IMR-90 (cell line): ENCODE measurements at regions not wholly inside any gene's neighbourhood (a gene's known extent, or its start where the extent isn't known, plus 50 kb on each side); places are given as distances from the start of the nearest gene placed in this dataset.

Experiments
- ATAC-seq: fragments of 200-7000 bp; cut with Tn5 transposase; 2 replicates; pipeline ENCODE4 v1.9.1; 2020; ENCODE audit warnings: low read depth, mild to moderate bottlenecking, moderate library complexity
- BruUV-seq: library from RNA; stranded (reverse); fragments of 400-500 nt; replicated peaks from 2 replicates; lab custom pipeline; 2021; lab: Mats Ljungman, UMichigan
- CTCF ChIA-PET: fragments of 300-600 bp; formaldehyde crosslinking; extraction: SDS; loops from one replicate; lab custom pipeline; 2021; ENCODE audit warnings: antibody characterized with exemption; lab: Yijun Ruan, JAX
- POLR2A ChIA-PET: fragments of 300-600 bp; sonication (Branson Sonifier 250); formaldehyde crosslinking; loops from one replicate; lab custom pipeline; 2022; ENCODE audit warnings: antibody characterized with exemption; ENCODE audit not compliant: unreplicated experiment; lab: Charles Lee
- DNase-seq: peaks from one replicate; pipeline ENCODE4 v3.0.0; 2013
- H2AFZ ChIP-seq: replicated peaks from 2 replicates; pipeline ENCODE3; 2013; ENCODE audit warnings: low read length, mild to moderate bottlenecking; ENCODE audit not compliant: poor library complexity
- H2AK5ac ChIP-seq: 2 replicates; pipeline ENCODE4 v1.6.1; 2013; ENCODE audit warnings: low read depth, low read length, inconsistent platforms
- H2AK9ac ChIP-seq: replicated peaks from 2 replicates; pipeline ENCODE3; 2013; ENCODE audit warnings: mild to moderate bottlenecking, low read depth, low read length, moderate library complexity; ENCODE audit not compliant: poor library complexity
- H2BK120ac ChIP-seq: 2 replicates; pipeline ENCODE4 v1.6.1; 2013; ENCODE audit warnings: low read depth, low read length, inconsistent platforms
- H2BK15ac ChIP-seq: 3 replicates; pipeline ENCODE4 v1.6.1; 2013; ENCODE audit warnings: low read depth, low read length, inconsistent platforms
- H2BK20ac ChIP-seq: 2 replicates; pipeline ENCODE4 v1.6.1; 2013; ENCODE audit warnings: low read depth, mild to moderate bottlenecking, inconsistent platforms, low read length, moderate library complexity
- H2BK5ac ChIP-seq: 2 replicates; pipeline ENCODE4 v1.6.1; 2013; ENCODE audit warnings: mild to moderate bottlenecking, low read depth, low read length, inconsistent platforms; ENCODE audit not compliant: poor library complexity, severe bottlenecking
- H3K14ac ChIP-seq: replicated peaks from 2 replicates; pipeline ENCODE4 v1.6.1; 2013; ENCODE audit warnings: low read depth, low read length, inconsistent platforms
- H3K18ac ChIP-seq: 2 replicates; pipeline ENCODE4 v1.6.1; 2013; ENCODE audit warnings: low read depth, low read length, control low read depth
- H3K23ac ChIP-seq: 2 replicates; pipeline ENCODE4 v1.6.1; 2013; ENCODE audit warnings: low read depth, low read length, inconsistent platforms
- H3K27ac ChIP-seq: 2 replicates; pipeline ENCODE4 v1.5.1; 2013; ENCODE audit warnings: mild to moderate bottlenecking, control low read depth, low read length; ENCODE audit not compliant: insufficient read depth
- H3K27me3 ChIP-seq: 2 replicates; pipeline ENCODE4 v1.6.1; 2013; ENCODE audit warnings: low read length; ENCODE audit not compliant: control insufficient read depth, insufficient read depth
- H3K36me3 ChIP-seq: 2 replicates; pipeline ENCODE4 v1.6.1; 2013; ENCODE audit warnings: low read length, mixed read lengths; ENCODE audit not compliant: control insufficient read depth, insufficient read depth
- H3K4ac ChIP-seq: 2 replicates; pipeline ENCODE4 v1.6.1; 2013; ENCODE audit warnings: low read depth, low read length, inconsistent platforms
- H3K4me1 ChIP-seq: 2 replicates; pipeline ENCODE4 v1.6.1; 2013; ENCODE audit warnings: low read length, mixed read lengths; ENCODE audit not compliant: control insufficient read depth, insufficient read depth
- H3K4me2 ChIP-seq: 2 replicates; pipeline ENCODE4 v1.6.1; 2013; ENCODE audit warnings: low read depth, mild to moderate bottlenecking, control low read depth, low read length, moderate library complexity
- H3K4me3 ChIP-seq: 2 replicates; pipeline ENCODE4 v1.5.1; 2013; ENCODE audit warnings: low read depth, mild to moderate bottlenecking, control low read depth, low read length, moderate library complexity; ENCODE audit not compliant: insufficient read depth
- H3K56ac ChIP-seq: 2 replicates; pipeline ENCODE4 v1.6.1; 2013; ENCODE audit warnings: low read length, inconsistent platforms; ENCODE audit not compliant: insufficient read depth; ENCODE audit errors: extremely low read depth
- H3K79me1 ChIP-seq, 2 experiments: 2 replicates each; pipeline ENCODE4 v1.6.1; 2013; ENCODE audit warnings: low read length in 2 of 2, inconsistent platforms in 1 of 2, low read depth in 1 of 2
- H3K9ac ChIP-seq: 2 replicates; pipeline ENCODE4 v1.6.1; 2013; ENCODE audit warnings: low read depth, low read length, control low read depth
- H3K9me1 ChIP-seq: 2 replicates; pipeline ENCODE4 v1.6.1; 2013; ENCODE audit warnings: low read length, inconsistent platforms; ENCODE audit not compliant: insufficient read depth
- H3K9me3 ChIP-seq: 2 replicates; pipeline ENCODE4 v1.6.1; 2013; ENCODE audit warnings: low read length; ENCODE audit not compliant: control insufficient read depth, insufficient read depth
- H4K20me1 ChIP-seq: 2 replicates; pipeline ENCODE4 v1.6.1; 2013; ENCODE audit warnings: low read length, inconsistent platforms; ENCODE audit not compliant: insufficient read depth
- H4K5ac ChIP-seq: 2 replicates; pipeline ENCODE4 v1.6.1; 2013; ENCODE audit warnings: mild to moderate bottlenecking, low read depth, low read length, control low read depth
- H4K8ac ChIP-seq, 2 experiments: 2 replicates each; pipeline ENCODE4 v1.6.1; 2013; ENCODE audit warnings: low read depth in 2 of 2, low read length in 2 of 2, control low read depth in 1 of 2, inconsistent platforms in 1 of 2
- H4K91ac ChIP-seq: 2 replicates; pipeline ENCODE4 v1.6.1; 2013; ENCODE audit warnings: low read depth, low read length, inconsistent platforms; ENCODE audit not compliant: insufficient read depth
- MXI1 ChIP-seq: IDR thresholded peaks from 2 replicates; pipeline ENCODE4 v1.6.1; 2012; ENCODE audit warnings: low read depth, mild to moderate bottlenecking, low read length, moderate library complexity, borderline replicate concordance
- RFX5 ChIP-seq: IDR thresholded peaks from 2 replicates; pipeline ENCODE4 v1.8.0; 2012; ENCODE audit warnings: low read depth, mild to moderate bottlenecking, low read length, moderate library complexity
- WGBS, 2 experiments: methylation state at CpG; one replicate each; pipeline versions ENCODE4 v1.1.5 to v1.1.7; 2013; ENCODE audit warnings: missing lambda C conversion rate in 2 of 2; ENCODE audit not compliant: insufficient read length in 1 of 2; ENCODE audit errors: extremely low coverage in 2 of 2; 5-methylcytosine and 5-hydroxymethylcytosine counted together
- dilution Hi-C: fragments of 300-500 bp; cut with HindIII; formaldehyde crosslinking; loops from one replicate; pipeline ENCODE4 v1.14.3; 2018; ENCODE audit warnings: low sequenced_read_pairs; ENCODE audit not compliant: unreplicated experiment
- in situ Hi-C: fragments of 300-500 bp; cut with MboI; formaldehyde crosslinking; loops from 3 replicates; pipeline ENCODE4 v1.14.3; 2019; ENCODE audit warnings: low sequenced_read_pairs, inconsistent platforms, mixed read lengths
- intact Hi-C: fragments of 100-400 bp; cut with micrococcal nuclease; formaldehyde crosslinking; loops from 2 replicates; pipeline ENCODE4 v1.10.0; 2022

DNA sequence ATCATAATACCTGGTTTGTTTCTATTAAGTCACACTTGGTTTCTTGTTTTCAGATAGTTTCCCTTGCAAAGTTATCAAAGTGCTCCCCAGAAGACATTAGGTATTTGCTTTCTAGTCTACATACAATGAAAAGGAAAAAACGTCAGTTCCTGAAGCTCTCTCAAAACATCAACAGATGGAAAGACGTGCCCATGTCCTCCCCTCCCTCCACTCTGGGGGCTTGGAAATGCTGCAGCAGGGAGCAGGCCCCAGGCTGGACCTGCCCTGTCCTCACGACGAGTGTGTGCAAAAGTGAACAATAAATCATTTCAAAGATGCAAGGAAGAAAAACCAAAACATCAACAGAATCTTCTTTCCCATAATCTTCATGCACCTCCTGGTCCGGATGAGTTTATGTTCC, 118.5 kb downstream of the USP22 start:
- H3K4me2 ChIP-seq = no peak overlapping the region
- ATAC-seq (no peak), DNase-seq (no peak)
- BruUV-seq = no TSS peak
- POLR2A ChIA-PET = no interaction called here
- CTCF ChIA-PET = no interaction called here
- no peaks in the 10 kb centered on the region for H3K9me3 ChIP-seq
- peaks cover 12% of the 10 kb centered on the region for H3K4me1 ChIP-seq
- 20% methylated on average over 2 of the region's 5 CpGs; no CpG with 5 or more reads in 1 of the 2 experiments for WGBS, 2 experiments
- no peaks in the 10 kb centered on the region for H3K36me3 ChIP-seq
- no peak overlapping the region for H4K5ac ChIP-seq
- H3K9me1 ChIP-seq = no peaks in the 10 kb centered on the region
- no peak overlapping the region for H2AK5ac ChIP-seq
- no peak overlapping the region for H3K56ac ChIP-seq
- no peak overlapping the region; the same call in 1 of the 2 replicates for H2BK120ac ChIP-seq
- no peak overlapping the region; the same call in 2 of the 3 replicates for H2BK15ac ChIP-seq
- no peak overlapping the region for H3K14ac ChIP-seq
- peak overlapping the region; percentile 55 for H3K18ac ChIP-seq
- H3K4ac ChIP-seq = no peak overlapping the region
- H3K27me3 ChIP-seq = no peaks in the 10 kb centered on the region
- no peaks in the 10 kb centered on the region for H3K79me1 ChIP-seq
- H3K23ac ChIP-seq = no peak overlapping the region
- no peak overlapping the region for H4K8ac ChIP-seq
- no peak overlapping the region for H3K4me3 ChIP-seq
- H4K20me1 ChIP-seq = no peaks in the 10 kb centered on the region
- no peak overlapping the region for H4K91ac ChIP-seq
- H2AFZ ChIP-seq = no peak overlapping the region
- dilution Hi-C loops = no loop called here
- H3K9ac ChIP-seq = no peak overlapping the region
- no peak overlapping the region for H2BK5ac ChIP-seq
- peak overlapping the region; percentile 34 for H2BK20ac ChIP-seq
- no peak overlapping the region for H2AK9ac ChIP-seq
- TF ChIP-seq MXI1 (no peak), RFX5 (no peak)
- intact Hi-C loops = loop anchor here (5.0 kb wide), 1 partner anchor 118 kb away; the partner anchor contains the start of gene USP22
- in situ Hi-C loops = no loop called here
- H3K27ac ChIP-seq = no peak overlapping the region
